GM19397 (cell line): ENCODE measurements at regions not wholly inside any gene's neighbourhood (a gene's known extent, or its start where the extent isn't known, plus 50 kb on each side); places are given as distances from the start of the nearest gene placed in this dataset.
"Not testable (repeated sequence)": the region's sequence is repeated elsewhere in the genome, so short reads cannot be mapped to it uniquely, and the experiment has no call there.

Source experiments
- ATAC-seq: cut with Tn5 transposase; IDR thresholded peaks from one replicate; pipeline ENCODE4 v1.9.1; 2021; ENCODE audit warnings: mild to moderate bottlenecking, moderate library complexity; ENCODE audit not compliant: unreplicated experiment

GRCh38 chr13:18322821-18323220, 858.8 kb downstream of the TUBA3C start:
- ATAC-seq, result not testable (repeated sequence)

DNA sequence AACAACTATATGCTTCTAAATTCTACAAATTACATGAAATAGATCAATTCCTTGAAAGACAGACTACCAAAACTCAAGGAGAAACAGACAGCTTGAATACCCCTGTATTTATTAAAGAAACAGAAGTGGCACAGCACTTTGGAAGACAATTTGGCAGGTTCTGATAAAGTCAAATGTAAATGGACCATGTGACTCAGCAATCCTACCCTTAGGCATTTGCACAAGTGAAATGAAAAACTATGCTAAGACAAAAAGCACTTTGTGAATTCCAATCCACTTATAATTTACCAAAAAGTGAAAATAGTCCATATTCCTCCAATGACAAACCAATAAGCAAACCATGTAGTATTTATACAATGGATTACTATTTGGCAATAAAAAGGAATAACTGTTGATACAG, 862.0 kb downstream of the TUBA3C start:
- not testable (repeated sequence) for ATAC-seq

DNA sequence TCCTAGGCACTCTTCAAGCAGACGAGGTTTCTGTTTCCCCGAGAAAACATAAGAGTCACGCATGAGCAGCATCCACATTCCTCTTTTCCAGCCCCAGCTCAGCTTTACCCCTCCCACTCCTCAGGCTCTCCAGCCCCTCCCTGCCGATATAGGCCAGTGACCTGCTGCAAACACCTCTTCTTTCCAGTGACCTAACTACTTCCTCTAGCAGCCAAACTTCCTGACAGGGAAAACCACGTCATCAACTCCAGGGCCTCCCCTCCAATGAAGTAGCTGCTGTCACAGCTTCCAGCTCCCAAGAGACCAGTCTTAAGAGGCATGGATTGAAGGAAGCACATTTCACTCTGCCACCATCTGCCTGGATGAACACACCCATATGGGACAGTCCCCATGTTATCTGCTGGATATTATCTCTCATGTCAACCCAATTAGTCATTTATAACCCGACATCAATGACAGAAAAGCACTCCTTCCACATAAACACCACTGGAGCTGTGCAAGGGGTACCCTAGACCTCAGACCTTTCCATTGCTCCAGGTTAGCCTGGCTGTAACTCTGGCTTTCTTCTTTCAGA, 878.3 kb downstream of the TUBA3C start:
- ATAC-seq, result not testable (repeated sequence)

DNA sequence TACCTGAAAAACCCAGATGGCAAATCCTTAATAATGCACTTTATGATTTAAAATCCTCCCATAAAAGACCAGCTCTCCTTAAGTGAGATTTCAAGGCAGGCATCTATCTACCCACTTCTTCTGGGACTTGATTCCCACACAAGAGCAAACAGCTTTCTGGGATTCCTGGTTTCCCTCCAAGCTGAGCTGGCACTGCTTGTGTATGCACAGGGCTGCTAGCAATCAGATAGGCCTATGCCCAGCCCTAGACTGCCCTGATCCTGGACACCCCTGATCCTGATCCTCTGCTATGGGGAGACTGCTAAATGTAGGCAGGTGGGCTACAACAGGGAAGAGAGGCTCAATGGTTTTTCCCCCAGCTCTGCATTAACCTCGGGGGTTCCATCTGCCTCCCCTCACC, 880.7 kb downstream of the TUBA3C start:
- not testable (repeated sequence) for ATAC-seq

DNA sequence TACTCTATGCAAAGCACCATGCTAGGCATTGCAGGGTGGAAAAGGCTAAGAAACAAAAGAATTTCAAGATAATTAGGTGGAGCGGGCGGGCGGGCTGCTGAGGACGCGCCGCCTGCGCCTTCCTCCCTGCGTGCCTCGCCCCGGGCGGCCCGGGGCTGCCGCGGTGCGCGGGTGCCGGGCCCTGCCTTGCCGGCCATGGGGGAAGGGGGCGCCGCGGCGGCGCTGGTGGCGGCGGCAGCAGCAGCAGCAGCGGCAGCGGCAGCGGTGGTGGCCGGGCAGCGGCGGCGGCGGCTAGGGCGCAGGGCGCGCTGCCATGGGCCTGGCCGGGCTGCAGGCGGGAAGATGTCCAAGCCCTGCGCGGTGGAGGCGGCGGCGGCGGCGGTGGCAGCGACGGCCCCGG, 884.3 kb downstream of the TUBA3C start:
- not testable (repeated sequence) for ATAC-seq

- ATAC-seq, result not testable (repeated sequence)
Measured at GRCh38 chr13:18296617-18297016, 885.0 kb downstream of the TUBA3C start.

DNA sequence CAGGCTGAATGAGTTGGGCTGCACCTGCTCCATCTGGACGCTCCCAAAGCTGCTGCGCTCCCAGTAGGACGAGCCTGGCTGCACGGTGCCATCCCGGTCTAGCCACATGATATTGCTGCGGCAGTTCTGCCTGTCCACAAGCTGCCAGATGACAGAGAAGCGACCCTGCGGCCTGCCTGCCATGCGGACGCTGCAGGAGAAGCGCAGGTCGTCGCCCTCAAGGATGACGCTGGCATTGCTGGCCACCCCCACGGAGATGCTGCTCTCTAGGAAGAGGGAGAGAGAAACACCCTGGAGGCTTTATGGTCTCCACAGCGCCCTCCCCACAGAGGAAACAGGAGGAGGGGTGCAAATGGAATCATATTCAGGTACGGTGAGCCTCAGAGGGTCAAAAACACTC, 887.3 kb downstream of the TUBA3C start:
- ATAC-seq, result not testable (repeated sequence)

DNA sequence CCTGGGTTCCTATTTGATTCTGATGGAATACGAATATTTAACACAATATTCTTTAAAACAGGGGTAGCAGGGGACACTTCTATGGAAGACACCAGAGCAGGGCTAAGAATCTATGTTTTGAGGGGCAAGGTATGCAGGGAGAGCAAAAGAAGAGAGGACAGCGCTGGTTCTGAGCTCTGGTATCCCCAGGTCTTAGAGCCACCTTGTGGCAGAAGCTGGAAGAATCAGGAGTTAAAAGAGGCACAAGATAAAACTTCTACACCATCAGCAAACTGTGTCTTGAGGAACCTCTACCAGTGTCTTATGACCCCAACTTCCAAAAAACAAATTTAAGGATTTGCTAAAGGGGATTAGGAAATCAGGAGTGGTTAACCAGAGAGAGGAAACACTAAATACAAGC, 894.8 kb downstream of the TUBA3C start:
- ATAC-seq, result not testable (repeated sequence)

- not testable (repeated sequence) for ATAC-seq
Measured at GRCh38 chr13:18285663-18286062, 896.0 kb downstream of the TUBA3C start.

- not testable (repeated sequence) for ATAC-seq
Measured at GRCh38 chr13:18284040-18284439, 897.6 kb downstream of the TUBA3C start.

GRCh38 chr13:18281829-18282597, 899.6 kb downstream of the TUBA3C start:
- not testable (repeated sequence) for ATAC-seq

DNA sequence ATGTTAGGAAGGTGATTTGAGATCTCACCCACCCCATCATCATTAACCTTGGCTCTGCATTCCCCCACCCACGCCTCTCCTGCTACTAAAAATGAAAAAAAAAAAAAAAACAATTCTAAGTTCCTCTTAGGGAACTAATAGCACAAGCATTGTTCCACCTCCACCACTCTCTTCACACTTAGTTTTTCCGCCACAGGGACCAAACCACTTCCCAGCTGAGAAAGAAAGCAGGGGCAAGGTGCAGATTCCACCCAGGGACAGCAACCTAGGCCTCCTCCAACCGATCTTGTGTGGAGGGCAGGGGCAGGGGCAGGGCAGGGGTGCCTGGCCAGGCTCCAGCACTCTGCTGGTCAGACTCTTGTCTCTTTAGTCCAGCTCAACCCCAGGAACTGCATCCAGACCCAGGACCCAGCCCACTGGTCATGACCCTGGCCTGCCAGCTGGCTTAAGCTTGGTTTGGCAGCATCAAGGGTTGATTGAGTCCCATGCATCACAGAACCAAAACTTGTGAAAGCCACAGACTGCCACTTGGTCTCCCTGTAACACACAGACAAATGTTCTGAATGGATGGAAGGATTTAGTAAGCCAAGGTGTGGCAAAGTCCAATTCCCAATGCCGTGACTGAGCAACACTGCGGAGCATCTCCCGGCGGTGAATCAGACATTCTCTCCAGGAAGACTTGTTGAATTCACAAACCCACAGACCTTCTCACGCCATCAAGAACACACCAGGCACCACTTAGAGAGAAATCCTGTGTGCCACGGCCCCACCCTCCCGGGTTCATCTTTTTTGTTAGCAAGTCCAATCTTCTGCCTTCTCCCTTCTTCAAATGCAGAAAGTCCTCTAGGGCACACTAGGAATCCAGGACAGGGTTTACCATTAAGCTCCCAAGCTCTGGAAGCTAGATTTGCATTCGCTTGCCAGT, 900.5 kb downstream of the TUBA3C start:
- not testable (repeated sequence) for ATAC-seq

DNA sequence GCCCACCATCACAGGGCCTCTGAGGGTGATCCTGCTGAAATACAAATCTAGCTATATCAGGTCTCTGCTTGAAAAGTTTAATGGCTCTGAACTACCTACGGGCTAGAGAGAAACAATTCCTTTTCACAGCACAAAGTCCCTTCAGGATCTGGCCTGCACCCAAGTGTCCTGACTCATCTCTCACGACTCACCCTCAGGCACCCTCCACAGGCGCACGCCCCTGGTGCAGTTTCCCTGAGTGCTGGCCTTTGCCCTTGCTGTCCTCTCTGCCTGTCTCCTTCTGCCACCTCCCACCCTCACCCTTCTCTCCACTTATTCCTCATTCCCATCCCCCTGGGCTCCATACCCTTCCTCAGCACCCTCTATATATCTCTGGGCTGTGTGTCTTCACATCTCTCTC, 901.7 kb downstream of the TUBA3C start:
- not testable (repeated sequence) for ATAC-seq

- ATAC-seq, result not testable (repeated sequence)
Measured at GRCh38 chr13:18277372-18277771, 904.3 kb downstream of the TUBA3C start.

DNA sequence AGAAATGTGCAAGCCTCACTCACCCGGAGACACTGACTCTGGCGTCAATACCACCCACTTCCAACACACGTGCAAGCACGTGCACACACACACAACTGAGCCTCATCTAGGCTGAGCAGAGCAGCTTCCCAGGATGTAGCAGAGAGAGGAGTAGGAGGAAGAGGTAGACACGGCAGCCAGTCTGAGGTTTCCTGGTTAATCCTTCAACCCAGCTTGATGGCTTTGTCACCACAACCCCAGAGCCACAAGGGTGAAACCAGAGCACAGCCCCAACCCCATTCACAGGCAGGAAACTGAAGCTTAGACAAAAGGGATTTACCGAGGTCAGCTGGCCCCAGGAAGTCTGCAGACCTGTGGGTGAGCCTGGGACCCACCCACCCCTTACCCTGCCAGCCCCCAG, 905.3 kb downstream of the TUBA3C start:
- not testable (repeated sequence) for ATAC-seq

DNA sequence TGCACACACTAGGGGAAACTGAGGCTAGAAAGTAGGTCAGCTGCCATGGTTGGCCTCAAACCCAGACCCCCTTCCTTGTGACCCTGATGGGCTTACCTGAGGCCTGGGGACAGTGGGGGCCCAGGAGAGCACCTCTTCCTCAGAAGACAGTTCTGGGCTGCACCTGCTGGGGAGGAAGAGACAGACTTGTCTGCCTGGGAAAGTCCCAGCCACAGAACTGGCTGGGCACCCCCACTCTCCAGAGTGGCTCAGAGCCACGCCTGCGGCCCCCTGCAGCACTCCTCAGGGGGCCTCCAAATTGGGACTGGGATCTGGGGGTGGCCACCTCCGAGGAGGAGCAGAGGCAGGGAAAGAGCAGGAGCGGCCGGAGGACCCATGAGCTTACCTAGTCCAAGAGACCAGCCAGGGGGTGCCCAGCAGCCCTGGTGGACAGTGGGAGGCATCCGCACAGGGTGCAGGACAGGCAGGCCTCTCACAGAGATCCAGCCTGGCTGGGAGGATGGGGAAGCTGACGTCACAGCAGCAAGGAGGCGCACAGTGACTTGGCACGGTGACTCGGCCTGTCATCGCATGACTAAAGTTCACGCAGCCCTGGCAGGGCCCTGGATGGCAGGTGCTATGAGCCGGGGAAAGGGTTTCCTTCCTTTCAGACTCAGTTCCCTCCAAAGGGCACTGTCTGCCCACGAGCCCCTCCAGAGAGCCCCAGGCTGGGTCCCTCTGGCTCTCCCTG, 907.7 kb downstream of the TUBA3C start:
- ATAC-seq, result not testable (repeated sequence)

GRCh38 chr13:18258801-18259419, 922.7 kb downstream of the TUBA3C start:
- ATAC-seq, result not testable (repeated sequence)

DNA sequence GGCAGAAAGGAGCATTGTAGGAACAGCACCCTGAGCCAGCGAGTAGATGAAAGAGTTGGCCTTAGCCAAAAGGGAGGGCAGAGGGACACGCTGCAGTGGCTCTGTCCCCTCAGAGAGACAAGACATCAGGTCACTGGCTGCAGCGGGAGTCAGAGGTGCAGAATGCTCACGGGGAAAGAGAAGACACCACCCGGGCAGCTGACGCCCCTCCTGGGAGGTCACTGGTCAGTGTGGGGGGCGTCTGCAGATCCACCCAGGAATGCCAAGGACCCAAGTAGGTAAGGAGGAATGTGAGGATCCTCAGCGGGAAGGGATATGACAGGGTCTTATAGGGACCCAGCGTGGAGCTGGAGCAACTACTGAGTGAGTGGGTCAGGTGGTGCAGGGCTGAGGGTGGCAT, 923.9 kb downstream of the TUBA3C start:
- ATAC-seq, result not testable (repeated sequence)

DNA sequence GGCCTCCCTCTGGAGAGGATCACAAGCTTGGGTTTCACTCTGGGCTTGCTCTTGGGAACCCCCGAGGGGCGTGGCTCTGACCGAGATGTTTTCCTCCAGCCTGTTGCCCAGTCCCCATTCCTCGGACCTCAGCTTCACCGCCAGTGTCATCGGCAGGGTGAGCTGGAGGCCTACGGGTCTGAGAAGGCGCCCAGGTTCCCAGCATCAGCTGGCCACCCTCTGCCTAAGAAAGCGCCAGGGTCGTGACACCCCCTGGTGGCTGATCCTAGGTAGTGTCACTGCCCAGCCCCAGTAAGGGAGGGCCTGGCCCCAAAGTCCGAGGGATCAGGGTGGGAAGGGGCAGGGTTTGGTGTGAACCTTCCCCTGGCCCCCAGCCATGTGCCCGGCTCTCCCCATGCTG, 928.8 kb downstream of the TUBA3C start:
- not testable (repeated sequence) for ATAC-seq
